Activated naive CD8-positive, alpha-beta T cell treated with anti-CD3 and anti-CD28 coated beads for 36 hours (primary cell): ENCODE measurements at regions not wholly inside any gene's neighbourhood (a gene's known extent, or its start where the extent isn't known, plus 50 kb on each side); places are given as distances from the start of the nearest gene placed in this dataset.

Experiments used
- DNase-seq: peaks from one replicate; pipeline ENCODE4 v3.0.0; 2021
- H3K27ac Mint-ChIP-seq: one replicate; pipeline ENCODE4 v1.8.0; 2022; ENCODE audit warnings: mild to moderate bottlenecking, moderate library complexity, mixed read lengths
- H3K27me3 Mint-ChIP-seq: one replicate; pipeline ENCODE4 v1.8.0; 2022; ENCODE audit warnings: mild to moderate bottlenecking, mixed read lengths
- H3K36me3 Mint-ChIP-seq: one replicate; pipeline ENCODE4 v1.8.0; 2021; ENCODE audit warnings: mild to moderate bottlenecking, mixed read lengths
- H3K4me1 Mint-ChIP-seq: one replicate; pipeline ENCODE4 v1.8.0; 2021; ENCODE audit warnings: mixed read lengths
- H3K4me3 Mint-ChIP-seq: one replicate; pipeline ENCODE4 v1.8.0; 2022; ENCODE audit warnings: mild to moderate bottlenecking, moderate library complexity, mixed read lengths
- H3K9me3 Mint-ChIP-seq: one replicate; pipeline ENCODE4 v1.8.0; 2022; ENCODE audit warnings: mixed read lengths

GRCh38 chr6:98454809-98455322 is 379.5 kb upstream of the POU3F2 start:
- Mint-ChIP-seq H3K4me3 (no peak overlapping the region), H3K27me3 (no peaks in the 10 kb centered on the region), H3K4me1 (no peaks in the 10 kb centered on the region), H3K36me3 (no peaks in the 10 kb centered on the region), H3K9me3 (no peaks in the 10 kb centered on the region), H3K27ac (no peak overlapping the region)
- DNase-seq = no peak

- Mint-ChIP-seq H3K4me3 (no peak overlapping the region), H3K9me3 (no peaks in the 10 kb centered on the region), H3K4me1 (no peaks in the 10 kb centered on the region), H3K27me3 (no peaks in the 10 kb centered on the region), H3K36me3 (no peaks in the 10 kb centered on the region), H3K27ac (no peak overlapping the region)
- no peak for DNase-seq
Measured at GRCh38 chr6:98458708-98459107, 375.7 kb upstream of the POU3F2 start.

- no peaks in the 10 kb centered on the region for H3K9me3 Mint-ChIP-seq
- no peak for DNase-seq
- no peaks in the 10 kb centered on the region for H3K27me3 Mint-ChIP-seq
- no peak overlapping the region for H3K4me3 Mint-ChIP-seq
- no peaks in the 10 kb centered on the region for H3K36me3 Mint-ChIP-seq
- no peak overlapping the region for H3K27ac Mint-ChIP-seq
- H3K4me1 Mint-ChIP-seq = no peaks in the 10 kb centered on the region
Measured at GRCh38 chr6:98463038-98464000, 371.1 kb upstream of the POU3F2 start.

GRCh38 chr6:98467091-98467490 is 367.3 kb upstream of the POU3F2 start:
- peaks cover 7% of the 10 kb centered on the region for H3K9me3 Mint-ChIP-seq
- H3K36me3 Mint-ChIP-seq = no peaks in the 10 kb centered on the region
- no peak overlapping the region for H3K4me3 Mint-ChIP-seq
- no peak overlapping the region for H3K27ac Mint-ChIP-seq
- H3K4me1 Mint-ChIP-seq = no peaks in the 10 kb centered on the region
- H3K27me3 Mint-ChIP-seq = no peaks in the 10 kb centered on the region
- DNase-seq = no peak

- Mint-ChIP-seq H3K4me3 (no peak overlapping the region), H3K27me3 (no peaks in the 10 kb centered on the region), H3K36me3 (no peaks in the 10 kb centered on the region), H3K4me1 (no peaks in the 10 kb centered on the region), H3K27ac (no peak overlapping the region), H3K9me3 (peaks cover 7% of the 10 kb centered on the region)
- no peak for DNase-seq
Measured at GRCh38 chr6:98467902-98468301, 366.5 kb upstream of the POU3F2 start.

GRCh38 chr6:98469141-98469540 is 365.2 kb upstream of the POU3F2 start:
- Mint-ChIP-seq H3K27ac (no peak overlapping the region), H3K4me1 (no peaks in the 10 kb centered on the region), H3K36me3 (no peaks in the 10 kb centered on the region), H3K9me3 (peaks cover 7% of the 10 kb centered on the region), H3K4me3 (no peak overlapping the region), H3K27me3 (no peaks in the 10 kb centered on the region)
- DNase-seq = no peak

- Mint-ChIP-seq H3K4me1 (no peaks in the 10 kb centered on the region), H3K4me3 (no peak overlapping the region), H3K36me3 (no peaks in the 10 kb centered on the region), H3K9me3 (peaks cover 7% of the 10 kb centered on the region), H3K27me3 (no peaks in the 10 kb centered on the region), H3K27ac (no peak overlapping the region)
- no peak for DNase-seq
Measured at GRCh38 chr6:98470821-98471220, 363.6 kb upstream of the POU3F2 start.

- H3K27me3 Mint-ChIP-seq = no peaks in the 10 kb centered on the region
- peaks cover 7% of the 10 kb centered on the region for H3K9me3 Mint-ChIP-seq
- H3K27ac Mint-ChIP-seq = no peak overlapping the region
- no peaks in the 10 kb centered on the region for H3K36me3 Mint-ChIP-seq
- H3K4me3 Mint-ChIP-seq = no peak overlapping the region
- DNase-seq = no peak
- no peaks in the 10 kb centered on the region for H3K4me1 Mint-ChIP-seq
Measured at GRCh38 chr6:98471444-98471843, 362.9 kb upstream of the POU3F2 start.

- H3K27ac Mint-ChIP-seq = no peak overlapping the region
- H3K9me3 Mint-ChIP-seq = peaks cover 7% of the 10 kb centered on the region
- H3K4me1 Mint-ChIP-seq = no peaks in the 10 kb centered on the region
- DNase-seq = no peak
- no peak overlapping the region for H3K4me3 Mint-ChIP-seq
- no peaks in the 10 kb centered on the region for H3K27me3 Mint-ChIP-seq
- H3K36me3 Mint-ChIP-seq = no peaks in the 10 kb centered on the region
Measured at GRCh38 chr6:98477231-98477630, 357.1 kb upstream of the POU3F2 start.

- Mint-ChIP-seq H3K4me1 (no peaks in the 10 kb centered on the region), H3K27me3 (no peaks in the 10 kb centered on the region), H3K4me3 (no peak overlapping the region), H3K27ac (no peak overlapping the region), H3K9me3 (peaks cover 7% of the 10 kb centered on the region), H3K36me3 (no peaks in the 10 kb centered on the region)
- DNase-seq = no peak
Measured at GRCh38 chr6:98484696-98485095, 349.7 kb upstream of the POU3F2 start.

GRCh38 chr6:98485593-98485992 is 348.8 kb upstream of the POU3F2 start:
- DNase-seq = no peak
- Mint-ChIP-seq H3K9me3 (peaks cover 2% of the 10 kb centered on the region), H3K27ac (no peak overlapping the region), H3K36me3 (no peaks in the 10 kb centered on the region), H3K4me1 (no peaks in the 10 kb centered on the region), H3K27me3 (peaks cover 3% of the 10 kb centered on the region), H3K4me3 (no peak overlapping the region)

- no peak overlapping the region for H3K27ac Mint-ChIP-seq
- H3K9me3 Mint-ChIP-seq = peaks cover 2% of the 10 kb centered on the region
- H3K27me3 Mint-ChIP-seq = peaks cover 4% of the 10 kb centered on the region
- no peak overlapping the region for H3K4me3 Mint-ChIP-seq
- no peaks in the 10 kb centered on the region for H3K4me1 Mint-ChIP-seq
- DNase-seq = no peak
- H3K36me3 Mint-ChIP-seq = no peaks in the 10 kb centered on the region
Measured at GRCh38 chr6:98486057-98486456, 348.3 kb upstream of the POU3F2 start.

- H3K36me3 Mint-ChIP-seq = no peaks in the 10 kb centered on the region
- no peaks in the 10 kb centered on the region for H3K4me1 Mint-ChIP-seq
- no peak overlapping the region for H3K27ac Mint-ChIP-seq
- H3K27me3 Mint-ChIP-seq = peaks cover 6% of the 10 kb centered on the region
- H3K9me3 Mint-ChIP-seq = no peaks in the 10 kb centered on the region
- no peak overlapping the region for H3K4me3 Mint-ChIP-seq
- DNase-seq = no peak
Measured at GRCh38 chr6:98487612-98488011, 346.8 kb upstream of the POU3F2 start.

GRCh38 chr6:98498144-98498775 is 336.1 kb upstream of the POU3F2 start:
- no peak overlapping the region for H3K27ac Mint-ChIP-seq
- no peaks in the 10 kb centered on the region for H3K4me1 Mint-ChIP-seq
- H3K9me3 Mint-ChIP-seq = no peaks in the 10 kb centered on the region
- H3K4me3 Mint-ChIP-seq = no peak overlapping the region
- DNase-seq = no peak
- H3K36me3 Mint-ChIP-seq = no peaks in the 10 kb centered on the region
- H3K27me3 Mint-ChIP-seq = peaks cover 3% of the 10 kb centered on the region

- no peaks in the 10 kb centered on the region for H3K36me3 Mint-ChIP-seq
- H3K4me1 Mint-ChIP-seq = no peaks in the 10 kb centered on the region
- no peaks in the 10 kb centered on the region for H3K9me3 Mint-ChIP-seq
- H3K4me3 Mint-ChIP-seq = no peak overlapping the region
- H3K27ac Mint-ChIP-seq = no peak overlapping the region
- H3K27me3 Mint-ChIP-seq = peaks cover 3% of the 10 kb centered on the region
- DNase-seq = no peak
Measured at GRCh38 chr6:98498866-98499265, 335.5 kb upstream of the POU3F2 start.
